Common myeloid progenitor, CD34-positive (primary cell): ENCODE measurements at regions not wholly inside any gene's neighbourhood (a gene's known extent, or its start where the extent isn't known, plus 50 kb on each side); places are given as distances from the start of the nearest gene placed in this dataset.

Experiments
- CTCF ChIA-PET: fragments of 350-600 bp; sonication (Branson Sonifier 250); formaldehyde crosslinking; loops from one replicate; lab custom pipeline; 2021; ENCODE audit warnings: antibody characterized with exemption; lab: Charles Lee
- POLR2A ChIA-PET: fragments of 350-600 bp; sonication (Branson Sonifier 250); formaldehyde crosslinking; loops from one replicate; lab custom pipeline; 2021; ENCODE audit warnings: antibody characterized with exemption; lab: Charles Lee
- DNase-seq, 3 donors: peaks; one replicate each; pipeline versions ENCODE4 v3.0.0 to v3.0.0-alpha.2; 2013
- H3K27ac ChIP-seq, 2 experiments: 1 replicate in 1 of 2; 2 replicates in 1 of 2; pipeline ENCODE4 v1.7.0; 2013; ENCODE audit warnings: inconsistent platforms in 2 of 2, low read length in 2 of 2, mild to moderate bottlenecking in 2 of 2, low read depth in 1 of 2, moderate library complexity in 1 of 2; ENCODE audit not compliant: severe bottlenecking in 2 of 2, insufficient read depth in 1 of 2, poor library complexity in 1 of 2
- H3K27me3 ChIP-seq, 5 experiments: replicated peaks in 2 of 5; 1 replicate in 3 of 5; 2 replicates in 2 of 5; pipeline versions ENCODE4 v1.6.1 to v1.7.0; 2013; ENCODE audit warnings: low read length in 4 of 5, mild to moderate bottlenecking in 2 of 5, moderate library complexity in 2 of 5, inconsistent platforms in 1 of 5; ENCODE audit not compliant: insufficient read depth in 5 of 5, control insufficient read depth in 4 of 5
- H3K36me3 ChIP-seq, 4 experiments: 1 replicate in 2 of 4; 2 replicates in 2 of 4; pipeline versions ENCODE4 v1.6.1 to v1.7.0; 2013; ENCODE audit warnings: low read length in 3 of 4, control low read depth in 1 of 4, mild to moderate bottlenecking in 1 of 4; ENCODE audit not compliant: control insufficient read depth in 4 of 4, insufficient read depth in 4 of 4
- H3K4me1 ChIP-seq, 4 experiments: 1 replicate in 3 of 4; 2 replicates in 1 of 4; pipeline versions ENCODE4 v1.6.1 to v1.7.1; 2013; ENCODE audit warnings: low read length in 3 of 4, mild to moderate bottlenecking in 3 of 4, control low read depth in 1 of 4, inconsistent platforms in 1 of 4, moderate library complexity in 1 of 4; ENCODE audit not compliant: control insufficient read depth in 4 of 4, insufficient read depth in 4 of 4; ENCODE audit errors: control extremely low read depth in 1 of 4
- H3K4me3 ChIP-seq, 7 experiments: 1 replicate in 4 of 7; 2 replicates in 3 of 7; pipeline versions ENCODE4 v1.5.1 to v1.7.0; 2013; ENCODE audit warnings: mild to moderate bottlenecking in 7 of 7, low read length in 6 of 7, moderate library complexity in 6 of 7, inconsistent platforms in 2 of 7, low read depth in 2 of 7, control low read depth in 1 of 7; ENCODE audit not compliant: insufficient read depth in 4 of 7, control insufficient read depth in 1 of 7; ENCODE audit errors: extremely low read depth in 1 of 7
- H3K9me3 ChIP-seq, 5 experiments: 1 replicate in 4 of 5; 2 replicates in 1 of 5; pipeline versions ENCODE4 v1.6.1 to v1.7.1; 2013; ENCODE audit warnings: low read length in 4 of 5, mild to moderate bottlenecking in 2 of 5, inconsistent platforms in 1 of 5, low read depth in 1 of 5, moderate library complexity in 1 of 5; ENCODE audit not compliant: control insufficient read depth in 4 of 5, insufficient read depth in 2 of 5; ENCODE audit errors: control extremely low read depth in 1 of 5
- WGBS: methylation state at CpG from one replicate; pipeline ENCODE4 v1.1.5; 2013; ENCODE audit not compliant: insufficient coverage; 5-methylcytosine and 5-hydroxymethylcytosine counted together

GRCh38 chr16:87067003-87067556 is 250.1 kb downstream of the C16orf95 start:
- H3K9me3 ChIP-seq = no peaks in the 10 kb centered on the region
- H3K27ac ChIP-seq = no peak overlapping the region
- ChIA-PET POLR2A (interaction anchor here (0.6 kb wide), 1 partner anchor 47 kb away, joined by 7 read pairs; no protein-coding TSS in a partner anchor), CTCF (no interaction called here)
- H3K4me3 ChIP-seq = no peak overlapping the region
- H3K4me1 ChIP-seq = peaks cover 0 to 15% (median 14%) of the 10 kb centered on the region in 4 experiments
- 91% methylated on average over 24 of the region's 24 CpGs for WGBS
- H3K27me3 ChIP-seq = peaks cover 0 to 51% (median 0%) of the 10 kb centered on the region in 5 experiments
- DNase-seq = no peak
- no peaks in the 10 kb centered on the region for H3K36me3 ChIP-seq

GRCh38 chr16:87067836-87068761 is 249.1 kb downstream of the C16orf95 start:
- no peak overlapping the region for H3K4me3 ChIP-seq
- peaks cover 0 to 14% (median 13%) of the 10 kb centered on the region in 4 experiments for H3K4me1 ChIP-seq
- peaks cover 0 to 49% (median 0%) of the 10 kb centered on the region in 5 experiments for H3K27me3 ChIP-seq
- ChIA-PET POLR2A (interaction anchor here (0.6 kb wide), 1 partner anchor 46 kb away, joined by 7 read pairs; no protein-coding TSS in a partner anchor), CTCF (no interaction called here)
- no peaks in the 10 kb centered on the region for H3K36me3 ChIP-seq
- 95% methylated on average over 14 of the region's 40 CpGs for WGBS
- no peaks in the 10 kb centered on the region for H3K9me3 ChIP-seq
- no peak for DNase-seq
- no peak overlapping the region for H3K27ac ChIP-seq

DNA sequence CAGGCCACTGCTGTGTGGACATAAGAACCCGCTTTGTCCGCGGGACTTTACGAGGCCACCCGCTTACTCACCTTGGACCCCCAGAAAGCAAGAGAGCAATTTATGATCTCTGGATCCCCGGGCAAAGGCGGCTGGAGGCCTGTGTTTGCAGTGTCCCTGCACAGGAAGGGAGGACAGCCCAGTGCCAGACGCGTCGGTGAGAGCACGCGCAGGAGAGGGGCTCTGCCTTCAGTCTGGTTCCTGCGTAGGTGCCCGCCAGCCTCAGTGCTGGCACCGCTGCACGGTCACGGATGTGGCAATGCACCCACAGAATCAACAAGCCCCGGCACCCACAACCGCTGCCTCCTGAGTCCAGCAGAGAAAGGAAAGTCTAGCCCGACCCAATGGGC is 248.4 kb downstream of the C16orf95 start:
- Histone ChIP-seq H3K4me1 (peaks cover 0 to 14% (median 13%) of the 10 kb centered on the region in 4 experiments), H3K27ac (no peak overlapping the region), H3K36me3 (no peaks in the 10 kb centered on the region), H3K4me3 (no peak overlapping the region), H3K9me3 (no peaks in the 10 kb centered on the region), H3K27me3 (peaks cover 0 to 45% (median 0%) of the 10 kb centered on the region in 5 experiments)
- WGBS = 99% methylated on average over 20 of the region's 20 CpGs
- no peak for DNase-seq
- ChIA-PET POLR2A (interaction anchor here (0.5 kb wide), 1 partner anchor 69 kb away, joined by 4 read pairs; no protein-coding TSS in a partner anchor), CTCF (no interaction called here)

DNA sequence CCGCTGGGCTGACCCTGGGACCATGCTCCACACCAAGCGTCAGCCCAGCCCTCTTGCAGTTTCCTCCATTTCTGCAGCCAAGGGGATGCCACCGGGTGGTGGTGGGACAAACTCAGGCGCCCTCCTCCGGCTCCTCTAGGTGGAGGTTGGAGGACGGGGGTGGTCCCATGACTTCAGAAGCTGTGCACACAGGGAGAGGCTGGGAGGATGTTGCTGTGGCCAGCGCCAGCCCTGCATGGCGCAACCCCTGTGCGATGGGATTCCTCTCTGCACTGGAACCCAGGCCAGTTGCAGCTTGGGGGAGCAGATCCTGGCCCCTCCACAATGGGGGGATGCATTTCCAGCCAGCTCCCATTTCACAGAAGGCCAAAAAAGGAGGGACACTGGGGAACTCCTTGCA is 246.5 kb downstream of the C16orf95 start:
- no peak overlapping the region for H3K27ac ChIP-seq
- peaks cover 0 to 5% (median 2%) of the 10 kb centered on the region in 4 experiments for H3K4me1 ChIP-seq
- no peak for DNase-seq
- 97% methylated on average over 9 of the region's 9 CpGs for WGBS
- H3K36me3 ChIP-seq = no peaks in the 10 kb centered on the region
- ChIA-PET POLR2A (no interaction called here), CTCF (interaction anchor here (10.6 kb wide), 1 partner anchor 9 kb away, joined by 66 read pairs; no protein-coding TSS in a partner anchor)
- H3K9me3 ChIP-seq = no peaks in the 10 kb centered on the region
- H3K27me3 ChIP-seq = peaks cover 0 to 33% (median 0%) of the 10 kb centered on the region in 5 experiments
- H3K4me3 ChIP-seq = no peak overlapping the region

- H3K36me3 ChIP-seq = no peaks in the 10 kb centered on the region
- H3K4me3 ChIP-seq = no peak overlapping the region
- POLR2A ChIA-PET = no interaction called here
- WGBS = 84% methylated on average over 8 of the region's 8 CpGs
- DNase-seq = no peak
- H3K4me1 ChIP-seq = no peaks in the 10 kb centered on the region
- CTCF ChIA-PET = interaction anchor here (0.7 to 10.6 kb wide), 3 partner anchors 11 to 510 kb away, joined by 3 to 66 read pairs (median 4); no protein-coding TSS in a partner anchor
- H3K27me3 ChIP-seq = peaks cover 0 to 30% (median 0%) of the 10 kb centered on the region in 5 experiments
- no peak overlapping the region for H3K27ac ChIP-seq
- H3K9me3 ChIP-seq = no peaks in the 10 kb centered on the region
Observed at GRCh38 chr16:87072101-87072500, 245.1 kb downstream of the C16orf95 start.

DNA sequence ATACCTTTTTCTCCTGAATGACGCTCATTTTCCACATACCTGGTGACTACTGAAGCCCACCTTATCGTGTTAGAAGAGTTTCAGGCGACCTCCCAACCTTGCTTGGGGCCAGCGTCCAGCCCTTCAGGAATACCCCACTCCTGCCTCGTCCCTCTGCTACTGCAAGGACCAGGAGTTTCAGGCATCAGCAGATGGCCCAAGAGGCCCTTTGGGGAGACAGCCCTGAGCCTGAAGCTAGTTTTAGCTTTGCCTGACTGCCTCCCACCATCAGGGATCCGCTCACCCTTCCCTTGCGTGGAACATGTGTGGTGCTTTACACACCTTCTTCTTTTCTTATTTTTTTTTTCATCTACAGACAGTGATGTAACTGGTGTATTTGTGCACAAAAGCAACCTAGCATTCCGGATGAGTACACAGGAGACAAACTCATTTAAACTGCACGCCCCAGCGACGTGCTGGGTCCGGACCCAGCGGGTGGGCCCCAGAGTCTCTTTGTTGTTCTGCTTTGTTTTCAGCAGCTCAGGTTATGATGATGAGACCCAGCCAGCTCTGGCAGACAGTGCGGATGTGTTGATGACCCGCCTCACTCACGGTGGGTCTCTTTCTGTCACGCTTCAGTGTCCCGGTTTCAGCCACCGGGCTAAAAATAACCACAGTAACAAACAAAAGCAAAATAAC is 242.4 kb downstream of the C16orf95 start:
- Histone ChIP-seq H3K27ac (no peak overlapping the region), H3K4me3 (no peak overlapping the region), H3K27me3 (peaks cover 0 to 17% (median 0%) of the 10 kb centered on the region in 5 experiments), H3K36me3 (no peaks in the 10 kb centered on the region), H3K4me1 (no peaks in the 10 kb centered on the region), H3K9me3 (peaks cover 0 to 1% (median 0%) of the 10 kb centered on the region in 5 experiments)
- ChIA-PET POLR2A (interaction anchor here (0.7 kb wide), 1 partner anchor 32 kb away, joined by 3 read pairs; no protein-coding TSS in a partner anchor), CTCF (interaction anchor here (0.8 to 10.6 kb wide), 2 partner anchors 13 to 160 kb away, joined by 3 to 66 read pairs; no protein-coding TSS in a partner anchor)
- no peak for DNase-seq
- WGBS = 98% methylated on average over 11 of the region's 19 CpGs
